Pancreas (tissue), 10 donors: ENCODE measurements at regions not wholly inside any gene's neighbourhood (a gene's known extent, or its start where the extent isn't known, plus 50 kb on each side); places are given as distances from the start of the nearest gene placed in this dataset.

Source experiments
- ATAC-seq, 4 donors: fragments of 200-7000 bp; cut with Tn5 transposase; one replicate each; pipeline versions ENCODE4 v1.8.0 to v1.9.1; 2020; ENCODE audit warnings: mild to moderate bottlenecking in 4 of 4, moderate library complexity in 4 of 4
- DNase-seq, 6 donors: peaks; one replicate each; pipeline ENCODE4 v3.0.0-alpha.2; 2020
- FAIRE-seq: peaks from 2 replicates; lab custom pipeline; 2012; peaks lifted over from hg19 to GRCh38; lab: Jason Lieb, UNC
- H3K27ac ChIP-seq, 4 donors: fragments of 200-600 bp; sonication (generic); 1 replicate in 3 of 4; 2 replicates in 1 of 4; pipeline versions ENCODE4 v1.5.0 to v1.8.0; 2020
- H3K27me3 ChIP-seq, 4 donors: fragments of 200-600 bp; one replicate each; pipeline ENCODE4 v1.8.0; 2021
- H3K36me3 ChIP-seq, 3 donors: fragments of 200-600 bp; sonication (generic) in 1 of 3; one replicate each; pipeline versions ENCODE4 v1.5.0 to v1.8.0; 2020 to 2021
- H3K4me1 ChIP-seq, 3 donors: fragments of 200-600 bp; one replicate each; pipeline ENCODE4 v1.8.0; 2021
- H3K4me3 ChIP-seq, 4 donors: fragments of 200-600 bp; sonication (generic) in 2 of 4; one replicate each; pipeline versions ENCODE4 v1.5.0 to v1.8.0; 2020 to 2021
- H3K9me3 ChIP-seq, 4 donors: fragments of 200-600 bp; one replicate each; pipeline ENCODE4 v1.8.0; 2021
- CTCF ChIP-seq, 4 donors: fragments of 200-600 bp; sonication (generic) in 3 of 4; IDR thresholded peaks; one replicate each; pipeline versions ENCODE4 v1.5.0 to v1.8.0; 2021; ENCODE audit warnings: antibody characterized with exemption in 4 of 4
- WGBS, 2 donors: extraction: QIAGEN DNeasy Blood & Tissue Kit; methylation state at CpG; one replicate each; pipeline ENCODE4 v1.1.7; 2013; 5-methylcytosine and 5-hydroxymethylcytosine counted together
- intact Hi-C, 3 donors: fragments of 100-400 bp; cut with DNase I; formaldehyde crosslinking; loops; one replicate each; pipeline versions ENCODE4 v1.11.1 to v1.14.2; 2022
- donor health status: healthy with polysubstance abuse.
- donor health status: DM: no; HTN: no; CAD: no; lungs with moderate emphysema.
- donor health status: DM: no; HTN: no; CAD: no.
- donor health status: control.
- donor health status: control.
- donor health status: Bipolar disorder and iron deficiency.
- donor health status: DM: yes; HTN: yes; CAD: no.
- donor health status: DM: no; HTN: no; CAD: no.
- donor health status: DM: no; HTN: no; CAD: no.
- donor health status: DM: yes; HTN: yes; CAD: no.

DNA sequence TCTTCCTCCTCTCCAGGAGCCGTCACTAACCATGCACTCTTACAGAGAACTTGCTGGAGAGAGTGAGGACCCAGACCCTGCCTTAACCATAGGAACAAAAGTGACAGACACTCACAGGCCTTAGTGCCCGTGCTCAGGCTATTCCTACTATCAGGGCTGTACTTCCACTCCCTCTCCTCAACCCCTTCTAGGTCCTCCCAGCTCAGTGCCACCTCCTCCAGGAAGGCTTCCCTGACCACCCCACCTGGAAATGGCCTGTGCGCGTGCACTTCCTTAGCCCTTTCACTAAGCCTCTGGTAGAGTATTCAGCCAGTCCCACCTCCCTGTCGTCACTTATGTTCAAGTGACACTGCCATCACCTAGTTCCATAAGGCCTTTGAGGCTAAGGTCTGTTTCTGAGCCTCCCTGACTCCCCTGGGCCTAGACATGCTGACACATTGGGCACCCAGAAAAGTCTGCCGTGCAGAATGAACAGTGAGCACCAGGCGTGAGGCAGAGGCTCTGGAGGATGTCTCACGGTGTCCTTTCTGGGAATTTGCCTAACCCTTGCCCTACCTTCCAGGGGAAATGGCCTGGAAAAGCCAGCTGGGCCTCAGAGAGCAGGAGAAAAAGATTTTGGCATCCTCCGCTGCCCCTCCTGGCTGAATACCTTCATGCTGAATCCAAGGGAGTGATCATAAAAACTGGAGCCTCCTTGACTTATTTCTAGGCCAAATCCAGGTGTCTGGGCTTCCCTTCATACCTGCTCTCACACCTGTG is 108.6 kb upstream of the SMAD3 start:
- 92 to 94% methylated on average over 9 of the region's 9 CpGs for WGBS, 2 donors
- no peak overlapping the region for H3K4me3 ChIP-seq
- ATAC-seq (no peak), DNase-seq (no peak), FAIRE-seq (no peak)
- no peaks in the 10 kb centered on the region for H3K27me3 ChIP-seq
- H3K36me3 ChIP-seq = no peaks in the 10 kb centered on the region
- intact Hi-C loops = no loop called here
- no peaks in the 10 kb centered on the region for H3K9me3 ChIP-seq
- TF ChIP-seq CTCF (IDR thresholded peaks at IDR 0.05) = no peak
- no peak overlapping the region for H3K27ac ChIP-seq
- no peaks in the 10 kb centered on the region for H3K4me1 ChIP-seq

- DNase-seq (no peak), FAIRE-seq (no peak), ATAC-seq (no peak)
- Histone ChIP-seq H3K27me3 (no peaks in the 10 kb centered on the region), H3K4me3 (no peak overlapping the region), H3K9me3 (no peaks in the 10 kb centered on the region), H3K27ac (no peak overlapping the region), H3K4me1 (no peaks in the 10 kb centered on the region), H3K36me3 (no peaks in the 10 kb centered on the region)
- WGBS, 2 donors = 91 to 95% methylated on average over 1 of the region's 1 CpG
- intact Hi-C loops = no loop called here
- no peak for TF ChIP-seq CTCF (IDR thresholded peaks at IDR 0.05)
Observed at GRCh38 chr15:66957431-66957720, 108.0 kb upstream of the SMAD3 start.

GRCh38 chr15:66959066-66959465 is 106.3 kb upstream of the SMAD3 start:
- no peak for DNase-seq
- Histone ChIP-seq H3K4me1 (no peaks in the 10 kb centered on the region), H3K36me3 (no peaks in the 10 kb centered on the region), H3K9me3 (no peaks in the 10 kb centered on the region), H3K4me3 (no peak overlapping the region), H3K27ac (no peak overlapping the region), H3K27me3 (no peaks in the 10 kb centered on the region)
- no peak for FAIRE-seq
- no peak for ATAC-seq
- intact Hi-C loops = no loop called here
- WGBS, 2 donors = 86 to 89% methylated on average over 10 of the region's 10 CpGs
- no peak for TF ChIP-seq CTCF (IDR thresholded peaks at IDR 0.05)

DNA sequence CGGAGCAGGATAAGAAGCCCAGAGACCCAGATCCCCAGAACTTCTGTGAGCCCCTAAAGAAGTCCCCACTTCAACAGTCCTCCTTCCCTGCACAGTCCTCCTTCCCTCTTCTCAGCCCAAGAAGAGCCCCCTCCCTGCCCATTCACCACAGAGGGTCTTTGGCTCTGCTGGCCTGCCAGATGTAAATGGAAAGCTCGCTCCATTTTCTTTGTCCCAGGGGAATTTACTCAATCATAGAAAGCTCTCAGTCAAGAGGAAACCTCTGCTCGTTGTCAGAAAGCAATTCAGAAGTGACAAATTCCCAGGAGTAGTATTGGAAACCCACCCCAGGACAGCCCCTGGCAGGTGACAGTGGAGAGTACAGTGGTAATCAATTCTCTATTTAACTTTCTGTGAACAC is 105.5 kb upstream of the SMAD3 start:
- FAIRE-seq (no peak), ATAC-seq (no peak), DNase-seq (no peak)
- no peak overlapping the region for H3K4me3 ChIP-seq
- H3K36me3 ChIP-seq = no peaks in the 10 kb centered on the region
- no peaks in the 10 kb centered on the region for H3K27me3 ChIP-seq
- WGBS, 2 donors = 76 to 84% methylated on average over 3 of the region's 3 CpGs
- no peak overlapping the region for H3K27ac ChIP-seq
- TF ChIP-seq CTCF (IDR thresholded peaks at IDR 0.05) = no peak
- no peaks in the 10 kb centered on the region for H3K9me3 ChIP-seq
- intact Hi-C loops = no loop called here
- H3K4me1 ChIP-seq = no peaks in the 10 kb centered on the region

GRCh38 chr15:66960519-66960918 is 104.9 kb upstream of the SMAD3 start:
- Histone ChIP-seq H3K4me3 (no peak overlapping the region), H3K9me3 (no peaks in the 10 kb centered on the region), H3K27ac (no peak overlapping the region), H3K36me3 (no peaks in the 10 kb centered on the region), H3K4me1 (no peaks in the 10 kb centered on the region), H3K27me3 (no peaks in the 10 kb centered on the region)
- 90 to 95% methylated on average over 4 of the region's 4 CpGs for WGBS, 2 donors
- FAIRE-seq (no peak), DNase-seq (no peak), ATAC-seq (no peak)
- TF ChIP-seq CTCF (IDR thresholded peaks at IDR 0.05) = no peak
- intact Hi-C loops = no loop called here
